HUES48 (cell line): ENCODE measurements at regions not wholly inside any gene's neighbourhood (a gene's known extent, or its start where the extent isn't known, plus 50 kb on each side); places are given as distances from the start of the nearest gene placed in this dataset.

Experiments used
- H3K27ac ChIP-seq: one replicate; pipeline ENCODE4 v1.7.0; 2013; ENCODE audit warnings: low read depth, low read length, inconsistent platforms
- H3K27me3 ChIP-seq: 2 replicates; pipeline ENCODE4 v1.6.1; 2013; ENCODE audit warnings: mild to moderate bottlenecking, low read length; ENCODE audit not compliant: control insufficient read depth, insufficient read depth
- H3K36me3 ChIP-seq: 2 replicates; pipeline ENCODE4 v1.6.1; 2013; ENCODE audit warnings: low read length; ENCODE audit not compliant: control insufficient read depth, insufficient read depth
- H3K4me1 ChIP-seq: 2 replicates; pipeline ENCODE4 v1.6.1; 2013; ENCODE audit warnings: mild to moderate bottlenecking, low read length; ENCODE audit not compliant: control insufficient read depth, insufficient read depth
- H3K4me3 ChIP-seq: 2 replicates; pipeline ENCODE4 v1.5.1; 2013; ENCODE audit warnings: mild to moderate bottlenecking, low read depth, low read length
- H3K9ac ChIP-seq: 2 replicates; pipeline ENCODE4 v1.6.1; 2013; ENCODE audit warnings: mild to moderate bottlenecking, low read depth, low read length, moderate library complexity
- H3K9me3 ChIP-seq: 2 replicates; pipeline ENCODE4 v1.6.1; 2013; ENCODE audit warnings: low read length; ENCODE audit not compliant: control insufficient read depth, insufficient read depth

GRCh38 chr2:16162491-16163040, 222.2 kb downstream of the MYCN start:
- Histone ChIP-seq H3K27me3 (no peaks in the 10 kb centered on the region), H3K27ac (no peak overlapping the region), H3K9ac (no peak overlapping the region), H3K36me3 (no peaks in the 10 kb centered on the region), H3K9me3 (no peaks in the 10 kb centered on the region), H3K4me1 (peaks cover 25% of the 10 kb centered on the region), H3K4me3 (no peak overlapping the region)

- no peaks in the 10 kb centered on the region for H3K27me3 ChIP-seq
- H3K9me3 ChIP-seq: no peaks in the 10 kb centered on the region
- no peak overlapping the region for H3K9ac ChIP-seq
- H3K27ac ChIP-seq: no peak overlapping the region
- no peaks in the 10 kb centered on the region for H3K36me3 ChIP-seq
- no peak overlapping the region for H3K4me3 ChIP-seq
- H3K4me1 ChIP-seq: peaks cover 19% of the 10 kb centered on the region
These were observed 221.6 kb downstream of the MYCN start for GRCh38 chr2:16161768-16162490.

- Histone ChIP-seq H3K27ac (no peak overlapping the region), H3K4me1 (peaks cover 11% of the 10 kb centered on the region), H3K36me3 (no peaks in the 10 kb centered on the region), H3K27me3 (no peaks in the 10 kb centered on the region), H3K9me3 (no peaks in the 10 kb centered on the region), H3K9ac (no peak overlapping the region), H3K4me3 (no peak overlapping the region)
These were observed 220.8 kb downstream of the MYCN start for GRCh38 chr2:16161085-16161565.

- Histone ChIP-seq H3K4me3 (no peak overlapping the region), H3K36me3 (no peaks in the 10 kb centered on the region), H3K9me3 (no peaks in the 10 kb centered on the region), H3K27me3 (no peaks in the 10 kb centered on the region), H3K27ac (no peak overlapping the region), H3K4me1 (peaks cover 5% of the 10 kb centered on the region; the same call in 1 of the 2 replicates), H3K9ac (no peak overlapping the region)
These were observed 220.1 kb downstream of the MYCN start for GRCh38 chr2:16160281-16161084.

GRCh38 chr2:16156411-16156810, 216.1 kb downstream of the MYCN start:
- Histone ChIP-seq H3K27me3 (no peaks in the 10 kb centered on the region), H3K4me3 (no peak overlapping the region), H3K4me1 (no peaks in the 10 kb centered on the region), H3K9ac (no peak overlapping the region), H3K9me3 (no peaks in the 10 kb centered on the region), H3K36me3 (no peaks in the 10 kb centered on the region), H3K27ac (no peak overlapping the region)

DNA sequence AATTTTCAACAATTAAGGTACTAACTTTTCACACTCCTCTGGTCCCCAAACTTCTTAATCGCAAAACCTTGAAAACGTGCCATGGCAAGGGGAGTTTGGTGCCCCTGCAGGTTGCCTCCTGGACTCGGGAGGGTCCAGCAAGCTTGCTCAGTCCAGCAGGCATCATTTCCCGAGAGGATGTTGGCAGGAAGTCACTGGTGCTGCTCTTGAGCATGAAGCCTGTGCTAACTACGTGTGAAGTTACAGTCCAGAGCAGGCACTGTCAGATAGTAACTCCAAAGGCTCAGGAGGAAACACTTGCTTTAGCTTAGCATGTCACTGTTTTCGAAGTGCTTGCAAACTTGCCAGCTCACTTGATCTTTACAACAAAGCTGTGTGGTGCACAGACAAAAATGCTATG, 215.4 kb downstream of the MYCN start:
- Histone ChIP-seq H3K36me3 (no peaks in the 10 kb centered on the region), H3K27ac (no peak overlapping the region), H3K27me3 (no peaks in the 10 kb centered on the region), H3K9ac (no peak overlapping the region), H3K4me1 (no peaks in the 10 kb centered on the region), H3K4me3 (no peak overlapping the region), H3K9me3 (no peaks in the 10 kb centered on the region)

GRCh38 chr2:16155366-16155765, 215.0 kb downstream of the MYCN start:
- Histone ChIP-seq H3K9ac (no peak overlapping the region), H3K9me3 (no peaks in the 10 kb centered on the region), H3K4me1 (no peaks in the 10 kb centered on the region), H3K27ac (no peak overlapping the region), H3K4me3 (no peak overlapping the region), H3K36me3 (no peaks in the 10 kb centered on the region), H3K27me3 (no peaks in the 10 kb centered on the region)

- Histone ChIP-seq H3K4me3 (no peak overlapping the region), H3K27me3 (no peaks in the 10 kb centered on the region), H3K36me3 (no peaks in the 10 kb centered on the region), H3K9me3 (no peaks in the 10 kb centered on the region), H3K9ac (no peak overlapping the region), H3K4me1 (no peaks in the 10 kb centered on the region), H3K27ac (no peak overlapping the region)
These were observed 214.3 kb downstream of the MYCN start for GRCh38 chr2:16154501-16155280.

DNA sequence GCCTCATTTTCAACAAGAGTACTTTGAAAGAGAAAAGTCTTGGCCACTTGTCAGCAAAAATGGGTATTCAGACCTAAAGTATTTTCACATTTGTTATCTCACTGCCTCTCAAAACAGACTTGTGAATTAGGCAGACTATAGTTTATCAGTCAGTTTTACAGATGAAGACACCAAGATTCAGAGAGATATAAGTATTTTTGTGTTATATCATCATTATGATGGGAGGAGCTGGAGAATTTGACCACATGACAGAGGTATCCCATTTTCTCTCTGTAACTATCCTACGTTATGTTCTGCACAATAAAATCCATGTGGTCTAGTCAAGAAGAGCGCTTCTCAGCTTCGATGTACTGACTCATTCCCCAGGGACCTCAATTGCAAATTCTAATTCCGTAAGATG, 213.7 kb downstream of the MYCN start:
- Histone ChIP-seq H3K4me3 (no peak overlapping the region), H3K9me3 (no peaks in the 10 kb centered on the region), H3K9ac (no peak overlapping the region), H3K36me3 (no peaks in the 10 kb centered on the region), H3K4me1 (no peaks in the 10 kb centered on the region), H3K27me3 (no peaks in the 10 kb centered on the region), H3K27ac (no peak overlapping the region)

DNA sequence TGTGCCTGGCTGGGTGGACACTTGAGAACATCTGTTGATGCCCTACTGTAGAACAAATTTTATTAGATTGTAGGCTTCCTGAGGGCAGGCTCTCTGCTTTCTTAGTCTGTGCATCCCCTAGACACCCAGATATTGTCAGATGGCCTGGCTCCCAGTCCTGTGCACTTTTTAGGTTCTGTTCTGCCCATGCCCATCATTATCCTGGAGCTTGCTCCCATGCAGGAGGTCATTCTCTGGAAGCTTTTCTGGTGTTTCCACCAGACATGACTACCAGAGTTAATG, 213.3 kb downstream of the MYCN start:
- H3K4me1 ChIP-seq: no peaks in the 10 kb centered on the region
- no peak overlapping the region for H3K27ac ChIP-seq

More for the DNA sequence above, 213.3 kb downstream of the MYCN start:
- Histone ChIP-seq H3K4me3 (no peak overlapping the region), H3K9me3 (no peaks in the 10 kb centered on the region), H3K36me3 (no peaks in the 10 kb centered on the region), H3K9ac (no peak overlapping the region), H3K27me3 (no peaks in the 10 kb centered on the region)
